ENCODE measurements at regions not wholly inside any gene's neighbourhood (a gene's known extent, or its start where the extent isn't known, plus 50 kb on each side); places are given as distances from the start of the nearest gene placed in this dataset.

GRCh38 chr2:104678181-104678580 lies 175.7 kb upstream of the POU3F3 start:
- no peak for DNase-seq
- Histone ChIP-seq H3K27ac (no peak overlapping the region), H3K27me3 (no peaks in the 10 kb centered on the region), H3K4me1 (no peaks in the 10 kb centered on the region), H3K4me3 (no peak overlapping the region), H3K36me3 (no peaks in the 10 kb centered on the region), H3K9me3 (no peaks in the 10 kb centered on the region)
- intact Hi-C loops (cut with DNase I) = no loop called here
- TF ChIP-seq POLR2A (IDR thresholded peaks at IDR 0.05) (no peak), POLR2AphosphoS5 (IDR thresholded peaks at IDR 0.05) (no peak), CTCF (IDR thresholded peaks at IDR 0.05) (no peak), EP300 (IDR thresholded peaks at IDR 0.05) (no peak)
- WGBS, 2 donors = 78 to 80% methylated on average over 5 of the region's 5 CpGs

GRCh38 chr2:104685591-104685990 lies 168.3 kb upstream of the POU3F3 start:
- no peak overlapping the region for H3K27ac ChIP-seq
- H3K9me3 ChIP-seq = no peaks in the 10 kb centered on the region
- peaks cover 0 to 3% (median 0%) of the 10 kb centered on the region in 4 donors for H3K4me1 ChIP-seq
- H3K4me3 ChIP-seq = no peak overlapping the region
- DNase-seq = no peak
- WGBS, 2 donors = 52 to 73% methylated on average over 4 of the region's 4 CpGs
- no peaks in the 10 kb centered on the region for H3K36me3 ChIP-seq
- TF ChIP-seq POLR2A (IDR thresholded peaks at IDR 0.05) (no peak), EP300 (IDR thresholded peaks at IDR 0.05) (no peak), CTCF (IDR thresholded peaks at IDR 0.05) (no peak), POLR2AphosphoS5 (IDR thresholded peaks at IDR 0.05) (no peak)
- no peaks in the 10 kb centered on the region for H3K27me3 ChIP-seq
- intact Hi-C loops (cut with DNase I) = no loop called here

- H3K27ac ChIP-seq = no peak overlapping the region
- H3K27me3 ChIP-seq = no peaks in the 10 kb centered on the region
- H3K4me1 ChIP-seq = peaks cover 0 to 10% (median 3%) of the 10 kb centered on the region in 4 donors
- 82 to 91% methylated on average over 9 of the region's 9 CpGs for WGBS, 2 donors
- no peaks in the 10 kb centered on the region for H3K36me3 ChIP-seq
- intact Hi-C loops (cut with DNase I) = no loop called here
- no peaks in the 10 kb centered on the region for H3K9me3 ChIP-seq
- TF ChIP-seq POLR2A (IDR thresholded peaks at IDR 0.05) (no peak), CTCF (IDR thresholded peaks at IDR 0.05) (no peak), EP300 (IDR thresholded peaks at IDR 0.05) (no peak), POLR2AphosphoS5 (IDR thresholded peaks at IDR 0.05) (no peak)
- no peak overlapping the region for H3K4me3 ChIP-seq
- no peak for DNase-seq
These were observed 166.8 kb upstream of the POU3F3 start for GRCh38 chr2:104687147-104687546.

GRCh38 chr2:104690255-104690984 lies 163.5 kb upstream of the POU3F3 start:
- H3K36me3 ChIP-seq = no peaks in the 10 kb centered on the region
- H3K9me3 ChIP-seq = no peaks in the 10 kb centered on the region
- H3K27ac ChIP-seq = no peak overlapping the region
- intact Hi-C loops (cut with DNase I) = no loop called here
- 62 to 70% methylated on average over 7 of the region's 7 CpGs for WGBS, 2 donors
- H3K4me1 ChIP-seq = peaks cover 0 to 10% (median 3%) of the 10 kb centered on the region in 4 donors
- no peak overlapping the region for H3K4me3 ChIP-seq
- no peak for TF ChIP-seq EP300 (IDR thresholded peaks at IDR 0.05)
- TF ChIP-seq POLR2AphosphoS5 (IDR thresholded peaks at IDR 0.05) = no peak
- no peak for TF ChIP-seq POLR2A (IDR thresholded peaks at IDR 0.05)
- TF ChIP-seq CTCF (IDR thresholded peaks at IDR 0.05) = no peak
- H3K27me3 ChIP-seq = no peaks in the 10 kb centered on the region
- DNase-seq = no peak

GRCh38 chr2:104698276-104698675 lies 155.6 kb upstream of the POU3F3 start:
- no peak overlapping the region for H3K4me3 ChIP-seq
- no peaks in the 10 kb centered on the region for H3K4me1 ChIP-seq
- H3K36me3 ChIP-seq = no peaks in the 10 kb centered on the region
- peaks cover 0 to 4% (median 0%) of the 10 kb centered on the region in 3 donors for H3K27me3 ChIP-seq
- no peaks in the 10 kb centered on the region for H3K9me3 ChIP-seq
- no peak overlapping the region for H3K27ac ChIP-seq
- WGBS, 2 donors = 75 to 87% methylated on average over 5 of the region's 5 CpGs
- intact Hi-C loops (cut with DNase I) = no loop called here
- DNase-seq = no peak
- TF ChIP-seq EP300 (IDR thresholded peaks at IDR 0.05) (no peak), POLR2AphosphoS5 (IDR thresholded peaks at IDR 0.05) (no peak)
